Nephron progenitor cell (in vitro differentiated cells): ENCODE measurements at regions not wholly inside any gene's neighbourhood (a gene's known extent, or its start where the extent isn't known, plus 50 kb on each side); places are given as distances from the start of the nearest gene placed in this dataset.
"Not testable (repeated sequence)": the region's sequence is repeated elsewhere in the genome, so short reads cannot be mapped to it uniquely, and the experiment has no call there.

Experiments
- DNase-seq: peaks from one replicate; pipeline ENCODE4 v3.0.0; 2021
- H3K27ac Mint-ChIP-seq: 2 replicates; pipeline ENCODE4 v1.8.0; 2021; ENCODE audit warnings: mild to moderate bottlenecking, moderate library complexity, mixed read lengths
- H3K27me3 Mint-ChIP-seq: 2 replicates; pipeline ENCODE4 v1.8.0; 2021; ENCODE audit warnings: mild to moderate bottlenecking, low read depth, mixed read lengths; ENCODE audit not compliant: poor library complexity
- H3K36me3 Mint-ChIP-seq: 2 replicates; pipeline ENCODE4 v1.8.0; 2021; ENCODE audit warnings: low read depth, mixed read lengths
- H3K4me1 Mint-ChIP-seq: 2 replicates; pipeline ENCODE4 v1.8.0; 2021; ENCODE audit warnings: mixed read lengths
- H3K4me3 Mint-ChIP-seq: 2 replicates; pipeline ENCODE4 v1.8.0; 2021; ENCODE audit warnings: mild to moderate bottlenecking, moderate library complexity, mixed read lengths
- H3K9me3 Mint-ChIP-seq: 2 replicates; pipeline ENCODE4 v1.8.0; 2021; ENCODE audit warnings: mild to moderate bottlenecking, moderate library complexity, mixed read lengths
- CTCF ChIP-seq: fragments of 200-600 bp; sonication (generic); IDR thresholded peaks from 2 replicates; pipeline ENCODE4 v1.5.0; 2021; ENCODE audit warnings: antibody characterized with exemption

- Mint-ChIP-seq H3K27me3 (peaks cover 15% of the 10 kb centered on the region), H3K9me3 (no peaks in the 10 kb centered on the region), H3K27ac (no peak overlapping the region), H3K4me1 (peaks cover 29% of the 10 kb centered on the region), H3K4me3 (no peak overlapping the region), H3K36me3 (no peaks in the 10 kb centered on the region)
- no peak for DNase-seq
- TF ChIP-seq CTCF = no peak
Measured at GRCh38 chr9:88875400-88876120, 115.7 kb upstream of the S1PR3 start.

- no peak for TF ChIP-seq CTCF
- no peak overlapping the region for H3K4me3 Mint-ChIP-seq
- H3K27me3 Mint-ChIP-seq = no peaks in the 10 kb centered on the region
- H3K9me3 Mint-ChIP-seq = peaks cover 32% of the 10 kb centered on the region
- peaks cover 10% of the 10 kb centered on the region for H3K36me3 Mint-ChIP-seq
- no peak overlapping the region for H3K27ac Mint-ChIP-seq
- peaks cover 6% of the 10 kb centered on the region for H3K4me1 Mint-ChIP-seq
- no peak for DNase-seq
Measured at GRCh38 chr9:88880199-88880598, 111.1 kb upstream of the S1PR3 start.

DNA sequence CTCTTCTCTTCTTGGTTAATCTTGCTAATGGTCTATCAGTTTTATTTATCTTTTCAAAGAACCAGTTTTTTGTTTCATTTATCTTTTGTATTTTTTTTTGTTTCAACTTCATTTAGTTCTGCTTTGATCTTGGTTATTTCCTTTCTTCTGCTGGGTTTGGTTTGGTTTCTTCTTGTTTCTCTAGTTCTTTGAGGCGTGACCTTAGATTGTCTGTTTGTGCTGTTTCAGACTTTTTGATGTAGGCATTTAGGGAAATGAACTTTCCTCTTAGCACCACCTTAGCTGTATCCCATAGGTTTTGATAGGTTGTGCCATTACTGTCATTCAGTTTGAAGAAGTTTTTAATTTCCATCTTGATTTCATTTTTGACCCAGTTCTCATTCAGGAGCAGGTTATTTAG is 107.0 kb upstream of the S1PR3 start:
- Mint-ChIP-seq H3K4me1 (peaks cover 14% of the 10 kb centered on the region), H3K9me3 (peaks cover 57% of the 10 kb centered on the region), H3K36me3 (peaks cover 20% of the 10 kb centered on the region)
- H3K4me3 Mint-ChIP-seq, H3K27ac Mint-ChIP-seq, H3K27me3 Mint-ChIP-seq, DNase-seq: not testable (repeated sequence)

GRCh38 chr9:88886762-88887161 is 104.5 kb upstream of the S1PR3 start:
- not testable (repeated sequence) for H3K4me3 Mint-ChIP-seq, H3K27me3 Mint-ChIP-seq, DNase-seq, H3K27ac Mint-ChIP-seq
- peaks cover 37% of the 10 kb centered on the region for H3K4me1 Mint-ChIP-seq
- peaks cover 20% of the 10 kb centered on the region for H3K36me3 Mint-ChIP-seq
- peaks cover 54% of the 10 kb centered on the region for H3K9me3 Mint-ChIP-seq

DNA sequence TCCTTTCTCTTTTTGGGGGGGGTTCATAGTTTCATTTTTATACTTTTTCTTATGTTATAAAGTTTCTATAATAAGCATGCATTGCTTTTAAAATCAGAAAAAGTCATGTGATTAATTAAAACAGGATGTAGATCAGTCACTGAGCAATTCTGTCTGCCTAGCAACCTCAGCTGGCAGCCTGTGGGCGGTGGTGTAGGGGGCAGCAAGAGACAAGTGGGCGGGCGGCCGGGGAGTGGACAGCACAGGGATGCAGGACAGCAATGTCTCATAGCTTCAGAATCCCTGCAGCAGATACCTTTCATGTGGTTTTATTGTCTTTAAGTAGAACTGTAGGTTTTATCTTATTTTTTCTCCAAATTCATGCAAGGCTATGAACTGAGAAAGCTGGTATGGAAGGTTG is 101.9 kb upstream of the S1PR3 start:
- peaks cover 11% of the 10 kb centered on the region for H3K36me3 Mint-ChIP-seq
- H3K27ac Mint-ChIP-seq = no peak overlapping the region
- peaks cover 30% of the 10 kb centered on the region for H3K9me3 Mint-ChIP-seq
- no peak for DNase-seq
- no peak overlapping the region for H3K4me3 Mint-ChIP-seq
- H3K4me1 Mint-ChIP-seq = peaks cover 53% of the 10 kb centered on the region
- TF ChIP-seq CTCF = no peak
- peaks cover 4% of the 10 kb centered on the region for H3K27me3 Mint-ChIP-seq

GRCh38 chr9:88890546-88890945 is 100.7 kb upstream of the S1PR3 start:
- peaks cover 4% of the 10 kb centered on the region for H3K27me3 Mint-ChIP-seq
- no peak overlapping the region for H3K4me3 Mint-ChIP-seq
- H3K36me3 Mint-ChIP-seq = peaks cover 9% of the 10 kb centered on the region
- DNase-seq = no peak
- TF ChIP-seq CTCF = no peak
- H3K4me1 Mint-ChIP-seq = peaks cover 52% of the 10 kb centered on the region
- H3K27ac Mint-ChIP-seq = no peak overlapping the region
- H3K9me3 Mint-ChIP-seq = peaks cover 21% of the 10 kb centered on the region

DNA sequence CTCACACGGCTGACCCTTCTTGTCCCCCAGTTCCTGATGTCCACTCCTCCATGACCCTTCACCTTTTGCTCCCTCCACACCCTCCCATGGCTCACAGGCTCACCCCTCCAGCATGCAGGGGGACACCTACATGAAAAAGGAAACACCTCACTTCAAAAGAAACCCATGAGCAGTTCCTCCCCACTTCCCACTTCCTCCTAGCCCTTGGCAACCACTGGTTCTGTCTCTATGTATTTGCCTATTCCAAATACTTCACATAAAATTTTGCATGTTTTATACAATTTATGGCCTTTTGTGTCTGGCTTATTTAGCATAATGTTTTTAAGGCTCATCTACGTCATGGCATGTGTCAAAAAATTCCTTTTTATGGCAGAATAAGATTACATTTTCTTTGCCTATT is 100.2 kb upstream of the S1PR3 start:
- H3K4me1 Mint-ChIP-seq = peaks cover 52% of the 10 kb centered on the region
- TF ChIP-seq CTCF = no peak
- H3K36me3 Mint-ChIP-seq = peaks cover 5% of the 10 kb centered on the region
- no peak overlapping the region for H3K27ac Mint-ChIP-seq
- peaks cover 4% of the 10 kb centered on the region for H3K27me3 Mint-ChIP-seq
- peaks cover 16% of the 10 kb centered on the region for H3K9me3 Mint-ChIP-seq
- H3K4me3 Mint-ChIP-seq = no peak overlapping the region
- DNase-seq = no peak
